Osteoblast (primary cell): ENCODE measurements at regions not wholly inside any gene's neighbourhood (a gene's known extent, or its start where the extent isn't known, plus 50 kb on each side); places are given as distances from the start of the nearest gene placed in this dataset.

Source experiments
- DNase-seq: peaks from one replicate; pipeline ENCODE4 v3.0.0; 2011; ENCODE audit warnings: low spot score, mixed read lengths; ENCODE audit not compliant: insufficient read length; ENCODE audit errors: missing footprints
- H2AFZ ChIP-seq: 2 replicates; pipeline ENCODE4 v1.6.0; 2011; ENCODE audit warnings: mild to moderate bottlenecking, low read length
- H3K27ac ChIP-seq: 2 replicates; pipeline ENCODE4 v1.5.1; 2011; ENCODE audit warnings: mild to moderate bottlenecking, low read depth, low read length, moderate library complexity
- H3K27me3 ChIP-seq: 2 replicates; pipeline ENCODE4 v1.6.0; 2012; ENCODE audit warnings: mild to moderate bottlenecking, control low read depth, inconsistent platforms, low read length, moderate library complexity; ENCODE audit not compliant: insufficient read depth
- H3K36me3 ChIP-seq: 2 replicates; pipeline ENCODE4 v1.5.1; 2011; ENCODE audit warnings: mild to moderate bottlenecking, low read length, control low read depth, moderate library complexity; ENCODE audit not compliant: insufficient read depth
- H3K4me1 ChIP-seq: 2 replicates; pipeline ENCODE4 v1.5.1; 2011; ENCODE audit warnings: mild to moderate bottlenecking, low read length, control low read depth, moderate library complexity; ENCODE audit not compliant: insufficient read depth
- H3K4me2 ChIP-seq: 2 replicates; pipeline ENCODE4 v1.6.0; 2011; ENCODE audit warnings: mild to moderate bottlenecking, low read length; ENCODE audit not compliant: insufficient read depth
- H3K4me3 ChIP-seq: fragments of 200-600 bp; sonication (generic); 3 replicates; pipeline ENCODE4 v1.5.1; 2012; ENCODE audit warnings: mild to moderate bottlenecking, low read length, inconsistent platforms; ENCODE audit not compliant: insufficient read depth
- H3K79me2 ChIP-seq: 2 replicates; pipeline ENCODE4 v1.6.0; 2012; ENCODE audit warnings: mild to moderate bottlenecking, low read length, control low read depth, inconsistent platforms; ENCODE audit not compliant: insufficient read depth
- H3K9me3 ChIP-seq: 2 replicates; pipeline ENCODE4 v1.5.1; 2011; ENCODE audit warnings: low read depth, low read length, control low read depth
- H4K20me1 ChIP-seq: 2 replicates; pipeline ENCODE4 v1.6.0; 2012; ENCODE audit warnings: mild to moderate bottlenecking, low read length, control low read depth; ENCODE audit not compliant: insufficient read depth
- TF ChIP-seq, protein P1 (sequence below): IDR thresholded peaks from 2 replicates; pipeline ENCODE4 v1.5.1; 2011; ENCODE audit warnings: mild to moderate bottlenecking, low read depth, low read length, moderate library complexity; ENCODE audit errors: extremely low read depth

DNA sequence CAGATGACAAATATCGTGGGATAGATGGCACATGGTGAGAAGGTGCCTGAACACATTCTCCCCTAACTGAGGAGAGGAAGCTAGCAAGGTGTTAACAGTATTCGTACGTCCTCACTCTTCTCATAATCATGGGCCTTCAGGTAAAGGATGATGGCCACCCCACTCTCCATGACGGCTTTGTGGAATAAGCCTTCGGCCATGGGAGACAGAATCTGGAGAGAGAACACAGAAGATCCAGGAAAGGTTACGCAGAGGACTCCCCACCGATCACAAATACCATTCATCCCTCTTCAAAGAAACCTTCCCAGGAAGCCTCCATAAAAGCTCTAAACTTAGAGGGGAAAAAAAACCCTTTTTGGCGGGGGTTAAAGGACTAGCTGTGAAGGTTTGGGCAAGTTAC lies 189.9 kb downstream of the BCR start:
- TF ChIP-seq, protein P1, sequence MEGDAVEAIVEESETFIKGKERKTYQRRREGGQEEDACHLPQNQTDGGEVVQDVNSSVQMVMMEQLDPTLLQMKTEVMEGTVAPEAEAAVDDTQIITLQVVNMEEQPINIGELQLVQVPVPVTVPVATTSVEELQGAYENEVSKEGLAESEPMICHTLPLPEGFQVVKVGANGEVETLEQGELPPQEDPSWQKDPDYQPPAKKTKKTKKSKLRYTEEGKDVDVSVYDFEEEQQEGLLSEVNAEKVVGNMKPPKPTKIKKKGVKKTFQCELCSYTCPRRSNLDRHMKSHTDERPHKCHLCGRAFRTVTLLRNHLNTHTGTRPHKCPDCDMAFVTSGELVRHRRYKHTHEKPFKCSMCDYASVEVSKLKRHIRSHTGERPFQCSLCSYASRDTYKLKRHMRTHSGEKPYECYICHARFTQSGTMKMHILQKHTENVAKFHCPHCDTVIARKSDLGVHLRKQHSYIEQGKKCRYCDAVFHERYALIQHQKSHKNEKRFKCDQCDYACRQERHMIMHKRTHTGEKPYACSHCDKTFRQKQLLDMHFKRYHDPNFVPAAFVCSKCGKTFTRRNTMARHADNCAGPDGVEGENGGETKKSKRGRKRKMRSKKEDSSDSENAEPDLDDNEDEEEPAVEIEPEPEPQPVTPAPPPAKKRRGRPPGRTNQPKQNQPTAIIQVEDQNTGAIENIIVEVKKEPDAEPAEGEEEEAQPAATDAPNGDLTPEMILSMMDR, result no peak
- Histone ChIP-seq H3K79me2 (no peaks in the 10 kb centered on the region), H3K4me3 (no peak overlapping the region), H3K27ac (no peak overlapping the region), H3K4me2 (no peak overlapping the region), H3K4me1 (no peaks in the 10 kb centered on the region), H3K9me3 (no peaks in the 10 kb centered on the region), H3K27me3 (peaks cover 4% of the 10 kb centered on the region), H4K20me1 (no peaks in the 10 kb centered on the region), H2AFZ (no peak overlapping the region), H3K36me3 (no peaks in the 10 kb centered on the region)
- DNase-seq, result no peak

DNA sequence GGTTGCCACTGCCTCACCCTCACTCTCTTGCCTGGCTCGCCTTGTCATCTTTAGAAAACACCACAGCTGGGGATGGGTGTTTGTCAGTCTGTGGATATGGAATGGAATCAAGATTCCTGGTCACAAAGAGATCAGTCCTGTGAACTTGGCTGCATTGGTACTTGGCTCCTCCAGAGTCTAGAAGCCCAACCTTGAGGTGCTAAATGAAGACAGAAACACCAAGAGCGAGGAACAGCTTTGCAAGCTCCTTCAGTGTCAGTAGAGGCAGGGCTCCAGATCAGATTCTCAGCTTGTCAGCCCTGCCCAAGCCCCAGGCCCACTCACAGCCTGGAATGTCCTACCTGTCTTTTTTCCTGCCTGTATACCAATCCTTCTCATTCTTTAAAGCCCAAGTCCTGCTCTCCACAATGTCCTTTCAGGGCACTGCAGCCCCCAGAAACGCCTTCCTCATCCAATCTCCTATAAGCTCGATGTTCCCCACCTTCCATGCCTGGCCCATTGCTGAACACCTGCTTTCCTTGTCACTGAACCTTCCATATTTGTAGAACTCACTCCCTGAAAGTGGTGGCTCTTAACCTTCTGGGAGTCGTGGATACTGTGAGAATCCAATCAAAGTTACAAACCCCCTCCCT lies 188.9 kb downstream of the BCR start:
- H3K4me1 ChIP-seq, result no peaks in the 10 kb centered on the region
- no peak overlapping the region for H3K4me3 ChIP-seq
- H3K27me3 ChIP-seq, result peaks cover 4% of the 10 kb centered on the region
- H3K27ac ChIP-seq, result no peak overlapping the region
- no peaks in the 10 kb centered on the region for H3K9me3 ChIP-seq
- no peaks in the 10 kb centered on the region for H4K20me1 ChIP-seq
- H2AFZ ChIP-seq, result no peak overlapping the region
- no peak overlapping the region for H3K4me2 ChIP-seq
- TF ChIP-seq, protein P1, result no peak
- no peaks in the 10 kb centered on the region for H3K36me3 ChIP-seq
- DNase-seq, result no peak
- no peaks in the 10 kb centered on the region for H3K79me2 ChIP-seq
